Loucy (cell line): ENCODE measurements at regions not wholly inside any gene's neighbourhood (a gene's known extent, or its start where the extent isn't known, plus 50 kb on each side); places are given as distances from the start of the nearest gene placed in this dataset.

Experiments used
- CTCF ChIP-seq: fragments of 200-600 bp; sonication (generic); conservative IDR thresholded peaks from 2 replicates; pipeline ENCODE4 v1.5.1; 2014; ENCODE audit warnings: mild to moderate bottlenecking, antibody characterized with exemption, low read length
- EZH2phosphoT487 ChIP-seq: fragments of 200-600 bp; IDR thresholded peaks from 2 replicates; pipeline ENCODE4 v1.6.1; 2018; ENCODE audit warnings: antibody characterized with exemption, mild to moderate bottlenecking, moderate library complexity, borderline replicate concordance

DNA sequence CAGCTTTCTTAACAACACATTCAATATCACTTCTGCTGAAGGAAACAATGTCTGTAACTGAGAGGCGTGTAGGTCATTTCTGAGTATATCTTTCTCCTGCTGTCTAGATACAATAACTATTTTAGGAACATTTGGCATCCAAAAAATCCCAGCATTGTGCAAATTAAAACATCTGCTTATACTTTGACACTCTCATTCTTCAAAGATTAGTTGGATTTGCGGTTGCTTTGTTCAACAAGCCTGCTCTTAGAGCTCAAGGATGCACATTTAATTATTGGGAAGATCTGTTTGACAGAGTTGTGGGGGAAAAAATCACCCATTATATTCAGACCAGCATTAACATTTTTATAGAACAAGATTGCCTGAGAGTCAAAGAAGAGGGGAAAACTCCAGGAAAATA is 449.5 kb upstream of the HNRNPA3 start:
- TF ChIP-seq CTCF (no peak), EZH2phosphoT487 (no peak)
